ENCODE measurements at regions not wholly inside any gene's neighbourhood (a gene's known extent, or its start where the extent isn't known, plus 50 kb on each side); places are given as distances from the start of the nearest gene placed in this dataset.
"Not testable (repeated sequence)": the region's sequence is repeated elsewhere in the genome, so short reads cannot be mapped to it uniquely, and the experiment has no call there.

DNA sequence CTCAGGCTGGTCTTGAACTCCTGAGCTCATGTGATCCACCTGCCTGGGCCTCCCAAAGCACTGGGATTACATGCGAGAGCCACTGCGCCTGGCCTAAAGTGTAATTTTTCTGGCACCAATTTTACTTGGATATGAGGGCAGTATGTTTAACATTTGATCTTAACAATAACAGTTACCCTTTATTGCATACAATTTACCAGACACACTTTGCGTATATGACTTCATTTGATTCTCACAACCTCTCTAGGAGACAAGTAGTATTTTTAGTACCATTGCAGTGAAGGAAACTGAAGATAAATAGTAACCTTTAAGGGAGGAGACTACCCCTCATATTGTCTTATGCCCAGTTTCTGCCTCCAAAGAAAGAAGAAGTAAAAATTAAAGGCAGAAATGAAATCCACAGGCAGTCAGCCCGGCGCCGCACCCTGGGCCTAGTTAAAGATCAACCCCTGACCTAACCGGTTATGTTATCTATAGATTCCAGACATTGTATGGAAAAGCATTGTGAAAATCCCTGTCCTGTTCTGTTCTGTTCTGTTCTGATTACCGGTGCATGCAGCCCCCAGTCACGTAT, 54.0 kb downstream of the CYP26A1 start:
- intact Hi-C loops (cut with DNase I; ENCODE audit: low total_unique reads); H3K9me3 ChIP-seq; H3K36me3 ChIP-seq (ENCODE audit: low read depth, missing control alignments); H3K4me3 ChIP-seq; H3K27me3 ChIP-seq; H3K27ac ChIP-seq; H3K4me1 ChIP-seq; DNase-seq: not testable (repeated sequence)
- WGBS, 2 donors: 94 to 97% methylated on average over 9 of the region's 9 CpGs

DNA sequence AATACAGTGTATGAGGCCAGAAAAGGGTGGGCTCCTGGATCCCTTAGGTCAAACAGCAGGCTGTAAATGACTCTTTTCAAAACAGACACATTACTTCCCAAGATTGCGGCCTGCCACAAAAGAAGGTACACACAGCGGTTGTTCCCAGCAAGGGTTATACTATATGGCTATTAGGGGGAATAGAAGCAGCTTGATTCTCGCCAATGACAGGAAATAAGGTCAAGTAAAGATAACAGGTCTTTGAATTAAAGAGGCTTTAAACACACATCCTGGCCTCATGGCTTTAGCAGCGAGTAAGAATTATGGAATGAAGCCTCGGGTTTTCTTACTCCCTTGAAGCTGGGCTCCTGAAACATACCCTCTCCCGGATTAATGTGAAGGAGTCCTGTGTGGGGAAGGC, 58.3 kb downstream of the CYP26A1 start:
- H3K27ac ChIP-seq: no peak overlapping the region
- 59 to 62% methylated on average over 6 of the region's 6 CpGs for WGBS, 2 donors
- H3K4me1 ChIP-seq: no peaks in the 10 kb centered on the region
- intact Hi-C loops (cut with DNase I; ENCODE audit: low total_unique reads): no loop called here
- H3K9me3 ChIP-seq: no peaks in the 10 kb centered on the region
- TF ChIP-seq CTCF (IDR thresholded peaks at IDR 0.05) (no peak), POLR2A (IDR thresholded peaks at IDR 0.05) (no peak)
- no peak overlapping the region for H3K4me3 ChIP-seq
- DNase-seq: no peak
- H3K36me3 ChIP-seq (ENCODE audit: low read depth, missing control alignments): no peaks in the 10 kb centered on the region
- H3K27me3 ChIP-seq: no peaks in the 10 kb centered on the region

DNA sequence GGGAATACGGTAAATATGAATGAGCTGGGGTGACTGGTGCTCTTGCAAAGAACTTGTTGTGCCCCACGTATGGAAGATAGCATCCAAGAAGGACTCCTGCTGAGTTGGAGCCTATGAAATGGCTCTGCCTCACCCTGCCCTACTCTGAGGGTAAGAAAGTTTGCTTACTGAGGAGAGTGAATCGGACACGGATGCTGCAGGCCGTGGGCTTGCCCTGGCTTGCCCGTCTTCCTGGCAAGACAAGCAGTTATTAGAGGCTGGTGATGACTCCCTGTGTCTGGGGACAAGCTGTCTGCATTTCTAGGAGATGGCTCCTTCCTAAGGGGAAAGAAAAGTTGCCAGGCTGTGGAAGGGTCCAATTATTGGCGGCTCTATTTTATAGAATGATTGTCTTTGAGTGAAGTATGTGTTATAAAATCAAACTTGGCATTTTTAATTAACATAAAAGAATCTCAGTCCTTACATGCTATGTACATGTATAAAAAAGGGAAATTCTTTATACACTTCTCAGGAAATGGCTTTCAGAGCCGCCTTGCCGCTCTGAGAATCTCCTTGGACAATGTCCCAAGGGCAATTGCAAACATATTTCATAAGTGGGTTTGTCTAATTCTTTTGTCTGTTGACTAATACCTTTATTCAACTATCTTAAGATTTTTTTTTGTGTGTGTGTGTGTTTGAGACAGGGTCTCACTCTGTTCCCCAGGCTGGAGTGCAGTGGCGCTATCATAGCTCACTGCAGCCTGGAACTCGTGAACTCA, 64.6 kb downstream of the CYP26A1 start:
- no peak for DNase-seq
- Histone ChIP-seq H3K27me3 (no peaks in the 10 kb centered on the region), H3K27ac (no peak overlapping the region), H3K9me3 (no peaks in the 10 kb centered on the region), H3K36me3 (ENCODE audit: low read depth, missing control alignments) (no peaks in the 10 kb centered on the region), H3K4me3 (no peak overlapping the region), H3K4me1 (no peaks in the 10 kb centered on the region)
- 82 to 85% methylated on average over 11 of the region's 11 CpGs for whole genome bisulfite sequencing, 2 donors
- intact Hi-C loops (cut with DNase I; ENCODE audit: low total_unique reads): no loop called here
- TF ChIP-seq POLR2A (IDR thresholded peaks at IDR 0.05): no peak
- TF ChIP-seq CTCF (IDR thresholded peaks at IDR 0.05): no peak

DNA sequence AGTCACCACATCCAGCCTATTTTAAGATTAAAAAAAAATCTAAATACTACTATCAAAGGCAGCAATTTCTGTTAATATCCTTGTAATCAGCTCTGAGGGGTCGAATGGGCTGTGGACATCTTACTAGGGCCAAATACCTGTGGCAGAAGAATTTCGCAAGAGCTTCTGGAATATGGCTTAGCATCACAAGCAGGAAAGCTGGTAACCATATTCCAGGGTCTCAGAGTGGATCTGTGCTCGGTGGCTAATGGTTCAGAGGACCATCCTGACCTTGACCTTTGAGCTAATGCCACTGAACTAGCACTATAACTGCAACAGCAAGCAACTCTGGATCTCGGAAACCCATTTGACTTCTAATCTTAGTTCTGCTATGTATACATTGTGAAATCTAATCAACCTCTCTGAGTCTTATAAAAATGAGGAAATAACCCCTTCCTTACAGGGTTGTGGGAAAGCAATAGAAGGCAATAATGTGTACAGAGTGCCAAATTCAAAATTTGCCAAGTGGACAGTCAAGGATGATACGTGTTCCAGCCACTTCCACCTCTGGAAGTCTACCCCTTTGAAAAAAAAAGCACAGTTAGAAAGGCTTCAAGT, 65.5 kb downstream of the CYP26A1 start:
- intact Hi-C loops (cut with DNase I; ENCODE audit: low total_unique reads): no loop called here
- 73 to 79% methylated on average over 5 of the region's 5 CpGs for WGBS, 2 donors
- no peak overlapping the region for H3K27ac ChIP-seq
- DNase-seq: no peak
- no peaks in the 10 kb centered on the region for H3K36me3 ChIP-seq (ENCODE audit: low read depth, missing control alignments)
- no peaks in the 10 kb centered on the region for H3K27me3 ChIP-seq
- H3K4me1 ChIP-seq: no peaks in the 10 kb centered on the region
- TF ChIP-seq POLR2A (IDR thresholded peaks at IDR 0.05): no peak
- TF ChIP-seq CTCF (IDR thresholded peaks at IDR 0.05): no peak
- H3K4me3 ChIP-seq: no peak overlapping the region
- H3K9me3 ChIP-seq: no peaks in the 10 kb centered on the region

GRCh38 chr10:93142534-93142933, 68.8 kb downstream of the CYP26A1 start:
- H3K9me3 ChIP-seq: no peaks in the 10 kb centered on the region
- no peaks in the 10 kb centered on the region for H3K4me1 ChIP-seq
- no peak for DNase-seq
- 89 to 92% methylated on average over 3 of the region's 3 CpGs for WGBS, 2 donors
- no peak overlapping the region for H3K27ac ChIP-seq
- H3K36me3 ChIP-seq (ENCODE audit: low read depth, missing control alignments): no peaks in the 10 kb centered on the region
- no peak overlapping the region for H3K4me3 ChIP-seq
- no peaks in the 10 kb centered on the region for H3K27me3 ChIP-seq
- TF ChIP-seq CTCF (IDR thresholded peaks at IDR 0.05) (no peak), POLR2A (IDR thresholded peaks at IDR 0.05) (no peak)
- intact Hi-C loops (cut with DNase I; ENCODE audit: low total_unique reads): no loop called here
